Spleen (tissue), 7 donors: ENCODE measurements at regions not wholly inside any gene's neighbourhood (a gene's known extent, or its start where the extent isn't known, plus 50 kb on each side); places are given as distances from the start of the nearest gene placed in this dataset.

Experiments
- CTCF ChIP-seq, 11 experiments: fragments of 200-600 bp in 7 of 11; fragments of 450-650 bp in 4 of 11; sonication (generic) in 4 of 11; IDR thresholded peaks in 8 of 11; conservative IDR thresholded peaks in 3 of 11; 1 replicate in 7 of 11; 2 replicates in 4 of 11; pipeline versions ENCODE4 v1.4.0 to v1.8.0; 2016 to 2021; ENCODE audit warnings: antibody characterized with exemption in 11 of 11, inconsistent platforms in 4 of 11, mild to moderate bottlenecking in 1 of 11
- POLR2A ChIP-seq, 3 donors: fragments of 450-650 bp; IDR thresholded peaks; one replicate each; pipeline ENCODE4 v1.5.1; 2017; ENCODE audit warnings: antibody characterized with exemption in 3 of 3, mild to moderate bottlenecking in 1 of 3
- donor health status: DM: no; HTN: no; CAD: no; lungs with moderate emphysema.
- donor health status: DM: no; HTN: no; CAD: no.
- donor health status: DM: no; HTN: no; CAD: no.

GRCh38 chr2:35204323-35204722, 1151.3 kb upstream of the CRIM1 start:
- no peak for TF ChIP-seq CTCF (IDR thresholded peaks at IDR 0.05 in 8 of 11, conservative IDR thresholded peaks at IDR 0.05 in 3 of 11)
- no peak for TF ChIP-seq POLR2A (IDR thresholded peaks at IDR 0.05)
